Progenitor cell of endocrine pancreas (in vitro differentiated cells): ENCODE measurements at regions not wholly inside any gene's neighbourhood (a gene's known extent, or its start where the extent isn't known, plus 50 kb on each side); places are given as distances from the start of the nearest gene placed in this dataset.
"Not testable (repeated sequence)": the region's sequence is repeated elsewhere in the genome, so short reads cannot be mapped to it uniquely, and the experiment has no call there.

Source experiments
- DNase-seq: peaks from one replicate; pipeline ENCODE4 v3.0.0; 2021; ENCODE audit warnings: low spot score; ENCODE audit not compliant: unreplicated experiment
- H3K27ac Mint-ChIP-seq: 2 replicates; pipeline ENCODE4 v1.8.0; 2021; ENCODE audit warnings: mild to moderate bottlenecking, moderate library complexity, mixed read lengths
- H3K27me3 Mint-ChIP-seq: 2 replicates; pipeline ENCODE4 v1.8.0; 2021; ENCODE audit warnings: mixed read lengths
- H3K36me3 Mint-ChIP-seq: 2 replicates; pipeline ENCODE4 v1.8.0; 2022; ENCODE audit warnings: mixed read lengths; ENCODE audit not compliant: insufficient read depth
- H3K4me1 Mint-ChIP-seq: 2 replicates; pipeline ENCODE4 v1.8.0; 2021; ENCODE audit warnings: low read depth, mixed read lengths
- H3K4me3 Mint-ChIP-seq: 2 replicates; pipeline ENCODE4 v1.8.0; 2021; ENCODE audit warnings: low read depth, mild to moderate bottlenecking, moderate library complexity, mixed read lengths
- H3K9me3 Mint-ChIP-seq: 2 replicates; pipeline ENCODE4 v1.8.0; 2021; ENCODE audit warnings: low read depth, mixed read lengths
- CTCF ChIP-seq: fragments of 200-600 bp; sonication (generic); IDR thresholded peaks from one replicate; pipeline ENCODE4 v1.5.0; 2021; ENCODE audit warnings: antibody characterized with exemption, mild to moderate bottlenecking; ENCODE audit not compliant: unreplicated experiment

- Mint-ChIP-seq H3K36me3 (no peaks in the 10 kb centered on the region), H3K4me3 (no peak overlapping the region), H3K9me3 (no peaks in the 10 kb centered on the region), H3K27me3 (peaks cover 3% of the 10 kb centered on the region), H3K27ac (no peak overlapping the region), H3K4me1 (no peaks in the 10 kb centered on the region)
- TF ChIP-seq CTCF, result no peak
- DNase-seq, result no peak
Measured at GRCh38 chr1:118820864-118821263, 167.3 kb downstream of the TBX15 start.

GRCh38 chr1:118815909-118816308 is 172.2 kb downstream of the TBX15 start:
- DNase-seq, result no peak
- Mint-ChIP-seq H3K36me3 (no peaks in the 10 kb centered on the region), H3K27me3 (no peaks in the 10 kb centered on the region), H3K27ac (no peak overlapping the region), H3K4me3 (no peak overlapping the region), H3K4me1 (no peaks in the 10 kb centered on the region), H3K9me3 (no peaks in the 10 kb centered on the region)
- no peak for TF ChIP-seq CTCF

- H3K27me3 Mint-ChIP-seq, result no peaks in the 10 kb centered on the region
- H3K4me1 Mint-ChIP-seq, result no peaks in the 10 kb centered on the region
- H3K4me3 Mint-ChIP-seq, result no peak overlapping the region
- TF ChIP-seq CTCF, result no peak
- no peak overlapping the region for H3K27ac Mint-ChIP-seq
- H3K36me3 Mint-ChIP-seq, result no peaks in the 10 kb centered on the region
- no peak for DNase-seq
- no peaks in the 10 kb centered on the region for H3K9me3 Mint-ChIP-seq
Measured at GRCh38 chr1:118812555-118812954, 175.6 kb downstream of the TBX15 start.

- no peak overlapping the region for H3K27ac Mint-ChIP-seq
- H3K4me1 Mint-ChIP-seq, result no peaks in the 10 kb centered on the region
- no peaks in the 10 kb centered on the region for H3K27me3 Mint-ChIP-seq
- no peak for TF ChIP-seq CTCF
- no peaks in the 10 kb centered on the region for H3K36me3 Mint-ChIP-seq
- no peak for DNase-seq
- H3K9me3 Mint-ChIP-seq, result no peaks in the 10 kb centered on the region
- H3K4me3 Mint-ChIP-seq, result no peak overlapping the region
Measured at GRCh38 chr1:118811156-118811555, 177.0 kb downstream of the TBX15 start.

GRCh38 chr1:118809586-118809985 is 178.6 kb downstream of the TBX15 start:
- no peak for TF ChIP-seq CTCF
- H3K4me3 Mint-ChIP-seq, result no peak overlapping the region
- no peaks in the 10 kb centered on the region for H3K27me3 Mint-ChIP-seq
- no peaks in the 10 kb centered on the region for H3K9me3 Mint-ChIP-seq
- no peaks in the 10 kb centered on the region for H3K36me3 Mint-ChIP-seq
- H3K4me1 Mint-ChIP-seq, result no peaks in the 10 kb centered on the region
- H3K27ac Mint-ChIP-seq, result no peak overlapping the region
- no peak for DNase-seq

GRCh38 chr1:118803128-118803527 is 185.0 kb downstream of the TBX15 start:
- H3K4me3 Mint-ChIP-seq, H3K9me3 Mint-ChIP-seq, H3K27me3 Mint-ChIP-seq, H3K27ac Mint-ChIP-seq, H3K4me1 Mint-ChIP-seq, H3K36me3 Mint-ChIP-seq, DNase-seq: not testable (repeated sequence)
